ENCODE measurements at regions not wholly inside any gene's neighbourhood (a gene's known extent, or its start where the extent isn't known, plus 50 kb on each side); places are given as distances from the start of the nearest gene placed in this dataset.

DNA sequence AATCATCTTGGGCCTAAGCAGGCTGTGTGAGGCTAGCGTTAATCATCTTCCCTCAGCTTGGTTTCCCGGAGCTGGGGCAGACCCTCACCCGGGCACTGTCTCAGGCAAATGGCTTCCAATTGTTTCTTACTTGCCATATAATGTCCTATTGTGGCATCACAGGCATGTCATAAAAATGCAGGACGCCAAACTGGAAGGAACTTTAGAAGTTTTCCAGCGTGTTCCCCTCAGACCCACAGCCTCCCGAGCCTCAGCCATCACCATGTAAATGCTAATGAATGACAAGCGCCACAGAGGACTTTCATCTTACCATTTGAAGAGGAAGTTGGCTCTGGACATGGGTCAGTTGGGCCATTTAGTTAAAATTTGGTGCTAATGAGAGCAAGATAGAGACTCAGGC is 143.0 kb upstream of the IRX1 start:
- no TSS peak for BruUV-seq (replicated peaks)
- Histone ChIP-seq H3K79me2 (ENCODE audit: low read length) (no peaks in the 10 kb centered on the region), H2AFZ (ENCODE audit: low read length) (no peak overlapping the region), H3K4me3 (ENCODE audit: low read length) (no peak overlapping the region), H4K20me1 (ENCODE audit: low read length) (no peaks in the 10 kb centered on the region), H3K27me3 (ENCODE audit: low read length) (no peaks in the 10 kb centered on the region), H3K9ac (ENCODE audit: low read length) (no peak overlapping the region), H3K4me2 (ENCODE audit: low read length) (no peak overlapping the region), H3F3A (ENCODE audit: low read length, unreplicated experiment) (no peaks in the 10 kb centered on the region), H3K9me3 (ENCODE audit: low read length) (0 out of 2 replicates have a peak, but pooled peaks cover 6% of the 10 kb centered on the region), H3K36me3 (ENCODE audit: low read depth, low read length) (no peaks in the 10 kb centered on the region), H3K9me2 (replicated peaks; ENCODE audit: low read length) (no peaks in the 10 kb centered on the region), H3K4me1 (ENCODE audit: insufficient read depth, low read length) (no peaks in the 10 kb centered on the region), H3K27ac (ENCODE audit: low read length) (no peak overlapping the region)
- CTCF ChIA-PET: no interaction called here
- POLR2A ChIA-PET (ENCODE audit: unreplicated experiment): no interaction called here
- ATAC-seq: no peak
- DNase-seq: no peak
- intact Hi-C loops (cut with micrococcal nuclease): no loop called here
- TF ChIP-seq EZH2 (IDR thresholded peaks at IDR 0.05; ENCODE audit: low read length, unreplicated experiment) (no peak), EZH2phosphoT487 (IDR thresholded peaks at IDR 0.05; ENCODE audit: borderline replicate concordance, low read length) (no peak)
- TF ChIP-seq, protein P1, sequence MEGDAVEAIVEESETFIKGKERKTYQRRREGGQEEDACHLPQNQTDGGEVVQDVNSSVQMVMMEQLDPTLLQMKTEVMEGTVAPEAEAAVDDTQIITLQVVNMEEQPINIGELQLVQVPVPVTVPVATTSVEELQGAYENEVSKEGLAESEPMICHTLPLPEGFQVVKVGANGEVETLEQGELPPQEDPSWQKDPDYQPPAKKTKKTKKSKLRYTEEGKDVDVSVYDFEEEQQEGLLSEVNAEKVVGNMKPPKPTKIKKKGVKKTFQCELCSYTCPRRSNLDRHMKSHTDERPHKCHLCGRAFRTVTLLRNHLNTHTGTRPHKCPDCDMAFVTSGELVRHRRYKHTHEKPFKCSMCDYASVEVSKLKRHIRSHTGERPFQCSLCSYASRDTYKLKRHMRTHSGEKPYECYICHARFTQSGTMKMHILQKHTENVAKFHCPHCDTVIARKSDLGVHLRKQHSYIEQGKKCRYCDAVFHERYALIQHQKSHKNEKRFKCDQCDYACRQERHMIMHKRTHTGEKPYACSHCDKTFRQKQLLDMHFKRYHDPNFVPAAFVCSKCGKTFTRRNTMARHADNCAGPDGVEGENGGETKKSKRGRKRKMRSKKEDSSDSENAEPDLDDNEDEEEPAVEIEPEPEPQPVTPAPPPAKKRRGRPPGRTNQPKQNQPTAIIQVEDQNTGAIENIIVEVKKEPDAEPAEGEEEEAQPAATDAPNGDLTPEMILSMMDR (conservative IDR thresholded peaks at IDR 0.05; ENCODE audit: low read depth, low read length): no peak

DNA sequence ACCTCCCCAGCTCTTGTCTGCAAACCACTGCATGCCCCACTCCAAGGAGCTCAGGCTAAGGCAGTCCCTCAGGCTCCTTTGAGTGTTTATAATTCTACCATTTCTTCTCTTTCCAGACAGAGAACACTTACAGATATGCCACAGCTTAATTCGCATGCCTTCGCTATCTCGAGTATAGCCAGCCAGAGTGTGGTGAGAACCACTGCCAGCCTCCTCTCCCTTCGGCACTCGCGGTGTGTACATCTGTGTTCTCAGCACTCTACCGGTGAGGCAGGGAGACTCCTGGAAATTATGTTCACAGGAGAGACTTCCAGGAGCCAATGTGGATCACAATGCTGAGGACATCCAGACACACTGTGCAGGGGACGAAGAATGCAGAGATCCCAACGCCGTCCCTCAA is 143.7 kb upstream of the IRX1 start:
- no peaks in the 10 kb centered on the region for H3K9me2 ChIP-seq (replicated peaks; ENCODE audit: low read length)
- DNase-seq: no peak
- TF ChIP-seq, protein P1 (conservative IDR thresholded peaks at IDR 0.05; ENCODE audit: low read depth, low read length): no peak
- TF ChIP-seq EZH2phosphoT487 (IDR thresholded peaks at IDR 0.05; ENCODE audit: borderline replicate concordance, low read length): no peak
- TF ChIP-seq EZH2 (IDR thresholded peaks at IDR 0.05; ENCODE audit: low read length, unreplicated experiment): no peak
- H3F3A ChIP-seq (ENCODE audit: low read length, unreplicated experiment): no peaks in the 10 kb centered on the region
- no peaks in the 10 kb centered on the region for H3K4me1 ChIP-seq (ENCODE audit: insufficient read depth, low read length)
- BruUV-seq (replicated peaks): no TSS peak
- H2AFZ ChIP-seq (ENCODE audit: low read length): no peak overlapping the region
- CTCF ChIA-PET: no interaction called here
- no peak overlapping the region for H3K9ac ChIP-seq (ENCODE audit: low read length)
- no peaks in the 10 kb centered on the region for H3K79me2 ChIP-seq (ENCODE audit: low read length)
- H3K36me3 ChIP-seq (ENCODE audit: low read depth, low read length): no peaks in the 10 kb centered on the region
- no peaks in the 10 kb centered on the region for H4K20me1 ChIP-seq (ENCODE audit: low read length)
- no peak for ATAC-seq
- no peaks in the 10 kb centered on the region for H3K27me3 ChIP-seq (ENCODE audit: low read length)
- intact Hi-C loops (cut with micrococcal nuclease): no loop called here
- POLR2A ChIA-PET (ENCODE audit: unreplicated experiment): no interaction called here
- H3K4me2 ChIP-seq (ENCODE audit: low read length): no peak overlapping the region
- H3K9me3 ChIP-seq (ENCODE audit: low read length): 0 out of 2 replicates have a peak, but pooled peaks cover 6% of the 10 kb centered on the region
- H3K4me3 ChIP-seq (ENCODE audit: low read length): no peak overlapping the region
- H3K27ac ChIP-seq (ENCODE audit: low read length): no peak overlapping the region

DNA sequence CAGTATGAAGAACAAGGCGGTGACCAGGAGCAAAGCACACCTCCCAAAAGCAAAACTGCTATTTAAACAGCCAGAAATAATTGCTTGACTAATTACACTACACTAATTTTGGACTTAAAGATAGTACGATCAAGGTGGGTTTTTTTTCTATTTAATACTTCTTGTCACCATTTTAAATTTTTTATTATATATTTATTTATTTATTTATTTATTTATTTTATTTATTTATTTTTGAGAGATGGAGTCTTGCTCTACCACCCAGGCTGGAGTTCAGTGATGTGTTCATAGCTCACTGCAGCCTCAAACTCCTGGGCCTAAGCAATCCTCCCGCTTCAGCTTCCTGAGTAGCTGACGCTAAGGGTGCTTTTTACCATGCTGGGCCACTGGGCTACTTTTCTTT is 146.2 kb upstream of the IRX1 start:
- no peak for DNase-seq
- Histone ChIP-seq H3K9ac (ENCODE audit: low read length) (no peak overlapping the region), H3K79me2 (ENCODE audit: low read length) (no peaks in the 10 kb centered on the region), H4K20me1 (ENCODE audit: low read length) (no peaks in the 10 kb centered on the region), H3K27me3 (ENCODE audit: low read length) (no peaks in the 10 kb centered on the region), H2AFZ (ENCODE audit: low read length) (no peak overlapping the region), H3K36me3 (ENCODE audit: low read depth, low read length) (no peaks in the 10 kb centered on the region), H3F3A (ENCODE audit: low read length, unreplicated experiment) (no peaks in the 10 kb centered on the region), H3K9me2 (replicated peaks; ENCODE audit: low read length) (no peaks in the 10 kb centered on the region), H3K4me3 (ENCODE audit: low read length) (no peak overlapping the region), H3K4me2 (ENCODE audit: low read length) (no peak overlapping the region), H3K9me3 (ENCODE audit: low read length) (0 out of 2 replicates have a peak, but pooled peaks cover 6% of the 10 kb centered on the region), H3K4me1 (ENCODE audit: insufficient read depth, low read length) (no peaks in the 10 kb centered on the region), H3K27ac (ENCODE audit: low read length) (no peak overlapping the region)
- ChIA-PET CTCF (no interaction called here), POLR2A (ENCODE audit: unreplicated experiment) (no interaction called here)
- TF ChIP-seq, protein P1 (conservative IDR thresholded peaks at IDR 0.05; ENCODE audit: low read depth, low read length): no peak
- TF ChIP-seq EZH2 (IDR thresholded peaks at IDR 0.05; ENCODE audit: low read length, unreplicated experiment): no peak
- TF ChIP-seq EZH2phosphoT487 (IDR thresholded peaks at IDR 0.05; ENCODE audit: borderline replicate concordance, low read length): no peak
- intact Hi-C loops (cut with micrococcal nuclease): no loop called here
- no TSS peak for BruUV-seq (replicated peaks)
- ATAC-seq: no peak
